GM12873 (cell line): ENCODE measurements at regions not wholly inside any gene's neighbourhood (a gene's known extent, or its start where the extent isn't known, plus 50 kb on each side); places are given as distances from the start of the nearest gene placed in this dataset.

Experiments used
- CTCF ChIP-seq: IDR thresholded peaks from 2 replicates; pipeline ENCODE4 v1.5.1; 2012; ENCODE audit warnings: low read depth, mild to moderate bottlenecking, moderate library complexity, low read length, control low read depth; ENCODE audit not compliant: insufficient read depth; ENCODE audit errors: missing control alignments

GRCh38 chr13:50345804-50346203, 330.6 kb downstream of the KCNRG start:
- TF ChIP-seq CTCF = no peak

GRCh38 chr13:50348371-50348770, 333.1 kb downstream of the KCNRG start:
- TF ChIP-seq CTCF = no peak

GRCh38 chr13:50352720-50353480, 337.7 kb downstream of the KCNRG start:
- TF ChIP-seq CTCF = no peak

GRCh38 chr13:50353651-50354415, 338.6 kb downstream of the KCNRG start:
- no peak for TF ChIP-seq CTCF

- no peak for TF ChIP-seq CTCF
Measured at GRCh38 chr13:50355797-50356196, 340.6 kb downstream of the KCNRG start.

GRCh38 chr13:50357136-50357535, 341.9 kb downstream of the KCNRG start:
- no peak for TF ChIP-seq CTCF

- TF ChIP-seq CTCF = no peak
Measured at GRCh38 chr13:50357586-50358118, 342.4 kb downstream of the KCNRG start.
